Activated naive CD4-positive, alpha-beta T cell treated with anti-CD3 and anti-CD28 coated beads, Interleukin-2, amount 50 U/mL, for 72 hours (primary cell): ENCODE measurements at regions not wholly inside any gene's neighbourhood (a gene's known extent, or its start where the extent isn't known, plus 50 kb on each side); places are given as distances from the start of the nearest gene placed in this dataset.
"Not testable (repeated sequence)": the region's sequence is repeated elsewhere in the genome, so short reads cannot be mapped to it uniquely, and the experiment has no call there.

Experiments
- ATAC-seq, 2 donors: fragments of 150-1000 bp; cut with Tn5 transposase; 2 replicates each; pipeline ENCODE4 v1.10.0; 2021; ENCODE audit warnings: mild to moderate bottlenecking in 2 of 2, moderate library complexity in 2 of 2
- DNase-seq, 2 donors: peaks; one replicate each; pipeline ENCODE4 v3.0.0; 2021 to 2022; ENCODE audit warnings: low spot score in 2 of 2
- H3K27ac Mint-ChIP-seq, 2 donors: one replicate each; pipeline ENCODE4 v1.8.0; 2022; ENCODE audit warnings: mild to moderate bottlenecking in 2 of 2, mixed read lengths in 2 of 2
- H3K36me3 Mint-ChIP-seq, 2 donors: one replicate each; pipeline ENCODE4 v1.8.0; 2022; ENCODE audit warnings: mixed read lengths in 2 of 2
- H3K9me3 Mint-ChIP-seq, 2 donors: one replicate each; pipeline ENCODE4 v1.8.0; 2022; ENCODE audit warnings: mixed read lengths in 2 of 2

GRCh38 chrX:40245488-40246071, 147.8 kb upstream of the BCOR start:
- no peak for ATAC-seq
- no peak overlapping the region for H3K27ac Mint-ChIP-seq
- H3K36me3 Mint-ChIP-seq, result no peaks in the 10 kb centered on the region
- no peaks in the 10 kb centered on the region for H3K9me3 Mint-ChIP-seq
- no peak for DNase-seq

DNA sequence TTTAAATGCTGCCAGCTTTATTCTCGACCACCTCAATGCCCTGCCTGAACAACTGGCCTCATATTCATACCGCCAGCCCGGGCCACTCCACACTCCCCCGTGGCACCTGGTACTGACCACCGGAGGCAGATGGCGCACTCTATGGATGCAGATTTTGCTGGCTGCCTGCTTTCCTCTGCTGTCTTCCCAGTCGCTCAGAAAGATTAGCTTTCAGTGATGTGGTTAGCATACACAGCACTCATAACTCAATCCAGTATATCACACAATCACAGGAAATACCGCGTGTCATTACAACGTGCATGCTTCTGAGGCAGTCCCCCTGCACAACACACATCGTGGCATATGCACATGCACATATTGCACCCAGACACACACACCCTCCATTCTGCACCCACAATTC, 147.2 kb upstream of the BCOR start:
- no peaks in the 10 kb centered on the region for H3K9me3 Mint-ChIP-seq
- ATAC-seq, result peak; percentile 50 to 64
- no peak for DNase-seq
- H3K36me3 Mint-ChIP-seq, result no peaks in the 10 kb centered on the region
- no peak overlapping the region for H3K27ac Mint-ChIP-seq

- no peak for ATAC-seq
- Mint-ChIP-seq H3K9me3 (no peaks in the 10 kb centered on the region), H3K27ac (no peak overlapping the region), H3K36me3 (no peaks in the 10 kb centered on the region)
- no peak for DNase-seq
Measured at GRCh38 chrX:40243755-40244515, 146.2 kb upstream of the BCOR start.

DNA sequence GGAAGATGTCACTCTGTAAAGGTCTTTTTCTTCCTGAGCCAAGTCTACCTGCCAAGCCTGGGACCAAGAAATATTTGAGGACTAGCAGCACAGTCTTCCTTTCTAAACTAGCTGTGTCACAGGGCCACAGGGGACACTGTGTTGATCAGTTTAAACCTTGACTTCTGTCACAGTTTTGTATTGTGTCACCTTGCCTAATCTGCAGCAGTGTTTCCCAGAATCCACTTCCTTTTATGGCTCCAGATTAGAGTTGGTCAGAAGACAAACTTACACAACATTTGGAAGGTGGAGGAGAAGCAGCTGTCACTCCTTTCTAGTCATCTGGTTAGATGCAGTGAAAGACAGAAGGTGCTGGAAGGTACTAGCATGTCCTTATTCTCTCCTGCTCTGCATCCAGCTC, 143.1 kb upstream of the BCOR start:
- DNase-seq (no peak), ATAC-seq (no peak)
- Mint-ChIP-seq H3K9me3 (no peaks in the 10 kb centered on the region), H3K27ac (no peak overlapping the region), H3K36me3 (no peaks in the 10 kb centered on the region)

- ATAC-seq, result no peak
- DNase-seq, result no peak
- H3K27ac Mint-ChIP-seq, result no peak overlapping the region
- no peaks in the 10 kb centered on the region for H3K36me3 Mint-ChIP-seq
- no peaks in the 10 kb centered on the region for H3K9me3 Mint-ChIP-seq
Measured at GRCh38 chrX:40237731-40238178, 140.0 kb upstream of the BCOR start.

- DNase-seq (no peak), ATAC-seq (no peak)
Measured at GRCh38 chrX:40230646-40231045, 132.9 kb upstream of the BCOR start.

GRCh38 chrX:40227125-40227524, 129.4 kb upstream of the BCOR start:
- Mint-ChIP-seq H3K36me3 (peaks cover 0 to 3% of the 10 kb centered on the region in 2 donors), H3K27ac (no peak overlapping the region), H3K9me3 (no peaks in the 10 kb centered on the region)
- no peak for ATAC-seq
- DNase-seq, result no peak

More at GRCh38 chrX:40230646-40231045, 132.9 kb upstream of the BCOR start:
- no peaks in the 10 kb centered on the region for H3K36me3 Mint-ChIP-seq
- no peaks in the 10 kb centered on the region for H3K9me3 Mint-ChIP-seq
- H3K27ac Mint-ChIP-seq, result no peak overlapping the region

DNA sequence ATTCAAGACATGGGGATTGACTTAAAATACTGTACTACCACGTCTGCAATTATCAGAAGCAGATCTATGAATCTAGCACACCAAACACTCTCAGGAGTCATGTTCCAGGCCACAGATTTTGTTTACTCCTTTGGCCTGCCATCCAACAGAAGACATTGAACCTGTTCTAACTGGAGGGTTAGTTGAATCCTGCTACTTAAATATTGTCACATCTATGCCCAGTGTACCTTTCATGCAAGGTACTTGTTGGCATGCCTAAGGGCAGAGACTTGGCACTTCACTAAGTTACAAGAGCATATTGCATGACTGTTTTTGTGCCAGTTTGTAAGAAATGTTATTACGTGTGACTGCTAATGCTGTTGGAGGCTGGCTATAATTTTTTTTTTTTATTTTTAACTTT, 126.9 kb upstream of the BCOR start:
- DNase-seq, result no peak
- Mint-ChIP-seq H3K36me3 (peaks cover 0 to 4% of the 10 kb centered on the region in 2 donors), H3K9me3 (no peaks in the 10 kb centered on the region), H3K27ac (no peak overlapping the region)
- no peak for ATAC-seq

DNA sequence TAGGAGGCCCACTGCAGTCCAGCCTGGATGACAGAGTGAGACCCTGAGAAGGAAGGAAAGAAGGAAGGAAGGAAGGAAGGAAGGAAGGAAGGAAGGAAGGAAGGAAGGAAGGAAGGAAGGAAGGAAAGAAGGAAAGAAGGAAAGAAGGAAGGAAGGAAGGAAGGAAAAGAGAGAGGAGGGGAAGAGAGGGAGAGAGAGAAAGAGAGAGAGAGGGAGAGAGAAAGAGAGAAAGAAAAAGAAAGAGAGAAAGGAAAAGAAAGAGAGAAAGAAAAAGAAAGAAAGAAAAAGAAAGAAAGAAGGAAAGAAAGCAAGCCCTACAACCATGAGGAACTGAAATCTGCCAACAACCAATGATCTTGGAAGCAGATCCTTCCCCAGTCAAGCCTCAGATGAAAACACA, 124.9 kb upstream of the BCOR start:
- H3K27ac Mint-ChIP-seq, ATAC-seq, H3K36me3 Mint-ChIP-seq, DNase-seq, H3K9me3 Mint-ChIP-seq: not testable (repeated sequence)

- Mint-ChIP-seq H3K36me3 (no peaks in the 10 kb centered on the region), H3K9me3 (no peaks in the 10 kb centered on the region), H3K27ac (no peak overlapping the region)
- DNase-seq, result no peak
- no peak for ATAC-seq
Measured at GRCh38 chrX:40213092-40213491, 115.3 kb upstream of the BCOR start.

DNA sequence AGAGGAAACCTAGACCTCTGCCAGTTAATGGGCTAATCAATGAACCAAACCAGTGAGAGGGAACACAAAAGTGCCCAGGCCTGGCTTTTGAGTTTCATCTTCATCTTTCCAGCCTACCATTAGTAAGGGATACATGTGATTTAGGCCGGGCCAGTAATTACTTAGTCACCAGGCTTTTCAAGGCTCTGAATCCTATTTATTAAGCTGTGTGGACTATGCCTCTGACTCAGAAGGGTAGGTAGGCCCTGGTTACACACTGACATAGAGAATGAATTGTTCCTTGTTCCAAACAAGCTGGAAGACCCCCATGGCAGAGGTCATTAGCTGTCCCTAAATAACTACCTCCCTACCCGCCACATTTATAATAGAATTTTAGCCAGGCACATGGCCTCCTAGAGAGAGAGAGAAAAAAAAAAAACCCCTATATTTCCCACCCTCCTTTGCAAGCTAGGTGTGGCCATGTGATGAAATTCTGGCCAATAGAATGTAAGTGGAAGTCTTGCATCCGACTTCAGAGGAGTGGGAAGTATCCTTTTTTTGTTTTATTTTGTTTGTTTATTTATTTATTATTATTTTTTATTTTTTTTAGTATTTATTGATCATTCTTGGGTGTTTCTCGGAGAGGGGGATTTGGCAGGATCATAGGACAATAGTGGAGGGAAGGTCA, 112.3 kb upstream of the BCOR start:
- ATAC-seq (no peak), DNase-seq (no peak)
- Mint-ChIP-seq H3K27ac (no peak overlapping the region), H3K9me3 (no peaks in the 10 kb centered on the region), H3K36me3 (no peaks in the 10 kb centered on the region)

GRCh38 chrX:40207626-40208025, 109.9 kb upstream of the BCOR start:
- no peak overlapping the region for H3K27ac Mint-ChIP-seq

DNA sequence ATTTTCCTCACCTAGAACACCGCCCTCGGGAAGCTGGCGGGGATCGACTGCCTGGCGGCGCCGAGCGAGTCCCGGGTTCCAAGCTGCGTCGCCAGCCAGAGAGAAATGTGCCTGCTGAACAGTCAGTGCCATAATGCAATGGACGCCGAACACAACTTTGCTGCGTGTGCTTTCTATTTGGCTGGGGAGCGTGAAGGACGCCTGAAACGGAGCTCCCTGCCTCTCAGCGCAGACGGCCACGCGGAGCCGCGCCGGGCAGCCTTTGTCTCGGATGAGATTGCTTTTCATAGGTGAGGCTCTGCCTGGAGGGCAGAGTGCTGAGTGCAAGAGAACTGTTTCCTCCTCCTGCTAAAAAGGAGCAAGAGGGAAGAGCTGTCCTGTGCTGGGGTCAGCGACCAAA, 107.7 kb upstream of the BCOR start:
- Mint-ChIP-seq H3K9me3 (no peaks in the 10 kb centered on the region), H3K27ac (no peak overlapping the region), H3K36me3 (no peaks in the 10 kb centered on the region)
- DNase-seq, result no peak
- ATAC-seq, result no peak

More at GRCh38 chrX:40207626-40208025, 109.9 kb upstream of the BCOR start:
- DNase-seq (peak in 1 of 2 donors; percentile 5), ATAC-seq (peak; percentile 70 to 99)
- no peaks in the 10 kb centered on the region for H3K9me3 Mint-ChIP-seq
- H3K36me3 Mint-ChIP-seq, result no peaks in the 10 kb centered on the region

GRCh38 chrX:40202456-40202855, 104.7 kb upstream of the BCOR start:
- ATAC-seq (peak in 1 of 2 donors; percentile 45), DNase-seq (no peak)
- Mint-ChIP-seq H3K9me3 (no peaks in the 10 kb centered on the region), H3K27ac (no peak overlapping the region), H3K36me3 (no peaks in the 10 kb centered on the region)

DNA sequence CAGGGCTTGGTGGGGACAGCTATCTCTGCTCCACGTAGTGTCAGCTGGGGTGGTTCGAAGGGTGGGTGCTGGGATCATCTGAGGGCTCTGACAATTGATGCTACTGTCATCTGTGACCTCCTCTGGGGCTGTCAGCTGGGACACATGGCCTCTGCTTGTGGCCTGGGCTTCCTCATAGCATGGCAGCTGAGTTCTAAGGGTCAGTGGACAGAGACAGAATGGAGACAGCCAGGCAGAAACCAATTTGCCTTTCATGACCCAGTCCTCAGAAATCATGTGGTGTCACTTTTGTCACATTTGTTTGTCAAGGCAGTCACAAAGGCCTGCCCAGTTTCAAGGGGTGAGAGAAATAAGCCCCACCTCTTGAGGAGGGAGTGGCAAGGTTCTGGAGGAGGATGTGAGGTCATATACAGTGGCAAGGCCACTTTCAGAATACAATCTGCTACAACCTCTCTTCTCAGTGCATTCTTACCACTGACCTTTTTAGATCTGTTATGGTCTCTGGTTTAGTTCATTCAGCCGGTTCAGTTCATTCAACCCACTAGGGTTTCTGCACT, 103.6 kb upstream of the BCOR start:
- DNase-seq (no peak), ATAC-seq (peak; percentile 64 to 90)
- no peaks in the 10 kb centered on the region for H3K9me3 Mint-ChIP-seq
- no peaks in the 10 kb centered on the region for H3K36me3 Mint-ChIP-seq
- H3K27ac Mint-ChIP-seq, result peak overlapping the region in 1 of 2 donors; percentile 4

DNA sequence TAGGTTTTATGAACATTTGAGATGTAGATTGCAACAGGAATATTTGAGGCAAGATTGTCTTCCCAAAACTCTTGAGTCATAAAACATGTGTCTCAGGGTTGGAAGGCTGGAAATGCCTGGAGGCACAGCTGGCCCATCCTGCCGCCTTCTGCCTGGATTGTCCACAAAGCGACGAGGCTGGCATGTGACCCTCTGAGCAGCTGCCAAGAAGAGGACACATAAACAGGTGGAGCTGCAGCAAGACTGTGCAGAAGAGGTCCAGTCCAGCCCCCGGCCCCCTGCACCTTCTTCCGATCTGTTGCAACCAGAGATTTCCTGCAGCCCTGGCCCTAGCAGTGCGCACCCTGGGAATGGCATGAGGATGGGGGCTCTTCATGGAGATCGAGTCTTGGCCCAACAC, 101.9 kb upstream of the BCOR start:
- Mint-ChIP-seq H3K36me3 (no peaks in the 10 kb centered on the region), H3K27ac (no peak overlapping the region), H3K9me3 (no peaks in the 10 kb centered on the region)
- ATAC-seq, result no peak
- no peak for DNase-seq

DNA sequence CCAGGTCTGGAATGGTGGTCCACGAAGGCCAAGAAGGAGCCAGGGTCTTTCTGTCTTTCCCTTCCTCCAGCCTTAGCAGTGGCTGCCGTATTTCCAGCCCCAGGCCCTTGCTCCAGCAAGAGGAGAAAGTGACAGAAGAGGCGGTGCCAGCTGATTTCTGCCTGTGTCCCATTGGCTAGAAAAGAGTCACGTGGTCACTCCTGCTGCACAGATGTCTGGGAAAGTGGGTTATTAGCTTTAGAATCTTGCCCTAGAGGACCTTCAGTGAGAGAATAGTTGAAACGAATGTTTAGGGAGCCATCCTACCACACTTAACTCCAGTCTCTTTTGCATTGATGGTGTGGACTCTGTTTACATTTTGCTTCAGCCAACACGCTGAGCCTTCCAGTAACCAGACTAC, 99.3 kb upstream of the BCOR start:
- no peak for ATAC-seq
- Mint-ChIP-seq H3K27ac (no peak overlapping the region), H3K9me3 (no peaks in the 10 kb centered on the region), H3K36me3 (no peaks in the 10 kb centered on the region)
- DNase-seq, result no peak
